Psoas muscle (tissue), 7 donors: ENCODE measurements at regions not wholly inside any gene's neighbourhood (a gene's known extent, or its start where the extent isn't known, plus 50 kb on each side); places are given as distances from the start of the nearest gene placed in this dataset.

ENCODE experiments used
- ATAC-seq, 4 donors: fragments of 200-7000 bp; cut with Tn5 transposase; one replicate each; pipeline ENCODE4 v1.9.1; 2020; ENCODE audit warnings: moderate library complexity in 3 of 4, mild to moderate bottlenecking in 2 of 4
- DNase-seq, 2 donors: peaks; one replicate each; pipeline ENCODE4 v3.0.0-alpha.2; 2020
- H3K27ac ChIP-seq: fragments of 200-600 bp; one replicate; pipeline ENCODE4 v1.8.0; 2022
- H3K27me3 ChIP-seq, 3 donors: fragments of 200-600 bp in 1 of 3; one replicate each; pipeline versions ENCODE4 v1.6.1 to v1.8.0; 2013 to 2022; ENCODE audit warnings: low read length in 2 of 3, mild to moderate bottlenecking in 2 of 3, moderate library complexity in 1 of 3; ENCODE audit not compliant: insufficient read depth in 3 of 3
- H3K36me3 ChIP-seq, 2 donors: fragments of 200-600 bp in 1 of 2; one replicate each; pipeline versions ENCODE4 v1.6.1 to v1.8.0; 2013 to 2022; ENCODE audit warnings: low read depth in 1 of 2, mild to moderate bottlenecking in 1 of 2, moderate library complexity in 1 of 2; ENCODE audit not compliant: insufficient read depth in 1 of 2
- H3K4me1 ChIP-seq: fragments of 200-600 bp; one replicate; pipeline ENCODE4 v1.8.0; 2022
- H3K4me3 ChIP-seq: fragments of 200-600 bp; one replicate; pipeline ENCODE4 v1.8.0; 2022; ENCODE audit warnings: mild to moderate bottlenecking
- H3K9me3 ChIP-seq: fragments of 200-600 bp; one replicate; pipeline ENCODE4 v1.8.0; 2022
- CTCF ChIP-seq: fragments of 200-600 bp; IDR thresholded peaks from one replicate; pipeline ENCODE4 v1.8.0; 2022; ENCODE audit warnings: antibody characterized with exemption
- WGBS, 3 donors: extraction: QIAGEN DNeasy Blood & Tissue Kit; methylation state at CpG; one replicate each; pipeline versions ENCODE4 v1.1.6 to v1.1.7; 2013; 5-methylcytosine and 5-hydroxymethylcytosine counted together
- intact Hi-C, 2 donors: fragments of 100-400 bp; cut with DNase I; formaldehyde crosslinking; loops; one replicate each; pipeline versions ENCODE4 v1.11.0 to v1.14.2; 2022
- donor health status: healthy with polysubstance abuse.
- donor health status: DM: no; HTN: no; CAD: no; lungs with moderate emphysema.
- donor health status: Bipolar disorder and iron deficiency.
- donor health status: healthy.
- donor health status: DM: yes; HTN: yes; CAD: no.
- donor health status: DM: no; HTN: no; CAD: no.
- donor health status: DM: yes; HTN: yes; CAD: no.

GRCh38 chr18:52183107-52183506, 156.9 kb upstream of the DCC start:
- intact Hi-C loops: no loop called here
- no peaks in the 10 kb centered on the region for H3K27me3 ChIP-seq
- 77 to 83% (median 82%) methylated on average over 2 of the region's 2 CpGs for WGBS, 3 donors
- no peak overlapping the region for H3K27ac ChIP-seq
- no peak for TF ChIP-seq CTCF
- H3K9me3 ChIP-seq: no peaks in the 10 kb centered on the region
- DNase-seq (no peak), ATAC-seq (no peak)
- H3K4me1 ChIP-seq: no peaks in the 10 kb centered on the region
- no peaks in the 10 kb centered on the region for H3K36me3 ChIP-seq
- H3K4me3 ChIP-seq: no peak overlapping the region

- H3K27me3 ChIP-seq: peaks cover 0 to 2% (median 0%) of the 10 kb centered on the region in 3 donors
- no peak for ATAC-seq
- no peak overlapping the region for H3K27ac ChIP-seq
- WGBS, 3 donors: 56 to 67% (median 60%) methylated on average over 3 of the region's 3 CpGs
- H3K4me1 ChIP-seq: no peaks in the 10 kb centered on the region
- TF ChIP-seq CTCF: no peak
- no peak for DNase-seq
- no peaks in the 10 kb centered on the region for H3K36me3 ChIP-seq
- no peaks in the 10 kb centered on the region for H3K9me3 ChIP-seq
- intact Hi-C loops: no loop called here
- no peak overlapping the region for H3K4me3 ChIP-seq
Measured at GRCh38 chr18:52190195-52190594, 149.8 kb upstream of the DCC start.

GRCh38 chr18:52190631-52191030, 149.4 kb upstream of the DCC start:
- ATAC-seq (no peak), DNase-seq (no peak)
- Histone ChIP-seq H3K9me3 (no peaks in the 10 kb centered on the region), H3K27me3 (peaks cover 0 to 2% (median 0%) of the 10 kb centered on the region in 3 donors), H3K4me1 (no peaks in the 10 kb centered on the region), H3K4me3 (no peak overlapping the region), H3K36me3 (no peaks in the 10 kb centered on the region), H3K27ac (no peak overlapping the region)
- no peak for TF ChIP-seq CTCF
- WGBS, 3 donors: 70 to 72% (median 72%) methylated on average over 5 of the region's 5 CpGs
- intact Hi-C loops: no loop called here

- ATAC-seq (no peak), DNase-seq (no peak)
- no peaks in the 10 kb centered on the region for H3K4me1 ChIP-seq
- intact Hi-C loops: no loop called here
- TF ChIP-seq CTCF: no peak
- H3K9me3 ChIP-seq: no peaks in the 10 kb centered on the region
- H3K27ac ChIP-seq: no peak overlapping the region
- no peak overlapping the region for H3K4me3 ChIP-seq
- H3K36me3 ChIP-seq: no peaks in the 10 kb centered on the region
- 86 to 96% (median 92%) methylated on average over 1 of the region's 1 CpG for WGBS, 3 donors
- H3K27me3 ChIP-seq: no peaks in the 10 kb centered on the region
Measured at GRCh38 chr18:52200406-52200805, 139.6 kb upstream of the DCC start.

DNA sequence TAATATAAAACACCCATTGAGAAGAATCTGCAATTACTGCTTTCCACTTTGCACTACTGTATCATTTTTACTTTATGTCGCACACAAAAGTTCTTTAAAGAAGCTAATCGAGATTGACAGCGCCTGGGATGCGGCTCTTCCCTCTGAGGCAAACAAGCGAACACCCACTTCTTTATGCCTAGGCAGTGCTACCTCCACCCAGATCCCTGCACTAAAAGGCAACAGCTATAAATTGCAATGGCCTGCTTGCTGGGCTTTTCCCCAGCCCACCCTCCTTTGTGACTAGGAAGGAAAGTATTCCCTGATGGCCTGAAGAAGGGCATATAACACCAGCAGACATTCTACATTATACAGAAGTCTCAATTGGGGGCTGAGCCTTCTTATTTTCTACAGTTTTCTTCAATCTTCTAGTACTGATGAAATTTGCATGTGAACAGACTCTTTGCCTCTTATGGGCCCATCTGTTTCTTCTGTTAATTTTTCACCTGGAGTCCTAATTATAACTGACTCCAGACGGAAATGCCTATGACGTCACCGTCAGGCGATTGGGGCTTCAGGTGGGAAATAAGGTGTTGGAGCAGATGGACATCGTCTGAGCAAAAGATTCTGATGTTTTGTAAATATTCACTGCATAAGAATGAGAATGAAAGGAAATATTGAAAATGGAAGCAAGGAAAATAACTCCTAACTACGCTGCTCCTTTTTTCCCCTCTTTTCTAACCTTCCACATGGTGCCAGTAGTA, 138.9 kb upstream of the DCC start:
- 81 to 91% (median 85%) methylated on average over 11 of the region's 11 CpGs for WGBS, 3 donors
- DNase-seq (no peak), ATAC-seq (no peak)
- no peak overlapping the region for H3K4me3 ChIP-seq
- H3K27ac ChIP-seq: no peak overlapping the region
- no peaks in the 10 kb centered on the region for H3K36me3 ChIP-seq
- no peaks in the 10 kb centered on the region for H3K9me3 ChIP-seq
- H3K27me3 ChIP-seq: no peaks in the 10 kb centered on the region
- no peak for TF ChIP-seq CTCF
- intact Hi-C loops: no loop called here
- H3K4me1 ChIP-seq: no peaks in the 10 kb centered on the region
